ENCODE measurements at regions not wholly inside any gene's neighbourhood (a gene's known extent, or its start where the extent isn't known, plus 50 kb on each side); places are given as distances from the start of the nearest gene placed in this dataset.

GRCh38 chrX:98501426-98501825 is 1617.7 kb downstream of the RPA4 start:
- Histone ChIP-seq H3K36me3 (replicated peaks) (no peaks in the 10 kb centered on the region), H3K27ac (no peak overlapping the region), H3K4me3 (ENCODE audit: low read depth, low read length) (no peak overlapping the region), H3K27me3 (replicated peaks) (no peaks in the 10 kb centered on the region)
- in situ Hi-C loops (cut with HindIII; ENCODE audit: low pct_ligation_motif_present, low sequenced_read_pairs), result no loop called here
- TF ChIP-seq, protein P1, sequence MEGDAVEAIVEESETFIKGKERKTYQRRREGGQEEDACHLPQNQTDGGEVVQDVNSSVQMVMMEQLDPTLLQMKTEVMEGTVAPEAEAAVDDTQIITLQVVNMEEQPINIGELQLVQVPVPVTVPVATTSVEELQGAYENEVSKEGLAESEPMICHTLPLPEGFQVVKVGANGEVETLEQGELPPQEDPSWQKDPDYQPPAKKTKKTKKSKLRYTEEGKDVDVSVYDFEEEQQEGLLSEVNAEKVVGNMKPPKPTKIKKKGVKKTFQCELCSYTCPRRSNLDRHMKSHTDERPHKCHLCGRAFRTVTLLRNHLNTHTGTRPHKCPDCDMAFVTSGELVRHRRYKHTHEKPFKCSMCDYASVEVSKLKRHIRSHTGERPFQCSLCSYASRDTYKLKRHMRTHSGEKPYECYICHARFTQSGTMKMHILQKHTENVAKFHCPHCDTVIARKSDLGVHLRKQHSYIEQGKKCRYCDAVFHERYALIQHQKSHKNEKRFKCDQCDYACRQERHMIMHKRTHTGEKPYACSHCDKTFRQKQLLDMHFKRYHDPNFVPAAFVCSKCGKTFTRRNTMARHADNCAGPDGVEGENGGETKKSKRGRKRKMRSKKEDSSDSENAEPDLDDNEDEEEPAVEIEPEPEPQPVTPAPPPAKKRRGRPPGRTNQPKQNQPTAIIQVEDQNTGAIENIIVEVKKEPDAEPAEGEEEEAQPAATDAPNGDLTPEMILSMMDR (IDR thresholded peaks at IDR 0.05; ENCODE audit: low read depth, low read length, missing control alignments), result no peak
- DNase-seq, result no peak

- TF ChIP-seq, protein P1 (IDR thresholded peaks at IDR 0.05; ENCODE audit: low read depth, low read length, missing control alignments), result no peak
- H3K27me3 ChIP-seq (replicated peaks), result no peaks in the 10 kb centered on the region
- H3K36me3 ChIP-seq (replicated peaks), result no peaks in the 10 kb centered on the region
- in situ Hi-C loops (cut with HindIII; ENCODE audit: low pct_ligation_motif_present, low sequenced_read_pairs), result no loop called here
- H3K4me3 ChIP-seq (ENCODE audit: low read depth, low read length), result no peak overlapping the region
- H3K27ac ChIP-seq, result no peak overlapping the region
- no peak for DNase-seq
Observed at GRCh38 chrX:98506907-98507306, 1623.2 kb downstream of the RPA4 start.

GRCh38 chrX:98514032-98514431 is 1630.3 kb downstream of the RPA4 start:
- no peak overlapping the region for H3K27ac ChIP-seq
- H3K4me3 ChIP-seq (ENCODE audit: low read depth, low read length), result no peak overlapping the region
- no peak for DNase-seq
- TF ChIP-seq, protein P1 (IDR thresholded peaks at IDR 0.05; ENCODE audit: low read depth, low read length, missing control alignments), result no peak
- H3K27me3 ChIP-seq (replicated peaks), result no peaks in the 10 kb centered on the region
- in situ Hi-C loops (cut with HindIII; ENCODE audit: low pct_ligation_motif_present, low sequenced_read_pairs), result no loop called here
- no peaks in the 10 kb centered on the region for H3K36me3 ChIP-seq (replicated peaks)

DNA sequence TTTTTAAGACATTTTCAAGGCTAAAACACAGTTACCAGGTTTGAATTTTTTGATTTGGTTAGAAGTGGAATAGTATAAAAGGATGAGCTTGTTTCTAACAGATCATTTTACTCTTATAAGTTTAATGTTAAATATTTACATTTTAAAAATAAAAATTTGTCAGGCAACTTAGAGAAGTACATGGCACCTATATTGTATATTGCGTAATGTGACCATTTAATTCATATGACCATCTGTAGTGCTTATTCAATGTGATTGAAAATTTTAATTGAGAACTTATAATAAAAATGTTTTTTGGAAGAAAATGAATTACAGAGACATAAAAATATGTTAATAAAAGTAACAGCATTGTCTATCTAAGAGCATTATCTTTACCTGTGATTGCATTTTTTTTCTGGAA is 1632.4 kb downstream of the RPA4 start:
- in situ Hi-C loops (cut with HindIII; ENCODE audit: low pct_ligation_motif_present, low sequenced_read_pairs), result no loop called here
- TF ChIP-seq, protein P1 (IDR thresholded peaks at IDR 0.05; ENCODE audit: low read depth, low read length, missing control alignments), result no peak
- no peak overlapping the region for H3K4me3 ChIP-seq (ENCODE audit: low read depth, low read length)

DNA sequence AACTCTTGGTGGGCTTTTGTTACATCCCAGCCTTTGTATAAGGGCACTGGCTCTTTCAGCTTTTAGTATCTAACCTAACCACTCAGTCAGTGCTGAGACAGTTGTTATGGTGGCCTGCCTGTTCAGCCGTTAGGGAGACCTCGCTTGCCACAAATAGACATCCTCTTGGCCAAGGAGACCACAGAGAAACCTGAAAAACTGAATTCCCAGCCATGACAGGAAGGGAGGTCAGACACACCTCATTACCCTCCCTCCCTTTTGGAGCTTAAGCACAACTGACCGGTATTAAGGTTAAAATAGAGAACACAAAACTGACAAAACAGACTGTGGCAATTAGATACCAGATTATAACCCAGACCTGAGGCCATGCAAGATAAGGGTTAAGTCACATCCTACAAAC is 1639.3 kb downstream of the RPA4 start:
- no peak overlapping the region for H3K4me3 ChIP-seq (ENCODE audit: low read depth, low read length)
- no peaks in the 10 kb centered on the region for H3K27me3 ChIP-seq (replicated peaks)
- TF ChIP-seq, protein P1 (IDR thresholded peaks at IDR 0.05; ENCODE audit: low read depth, low read length, missing control alignments), result no peak
- H3K36me3 ChIP-seq (replicated peaks), result no peaks in the 10 kb centered on the region
- no peak for DNase-seq
- in situ Hi-C loops (cut with HindIII; ENCODE audit: low pct_ligation_motif_present, low sequenced_read_pairs), result no loop called here
- no peak overlapping the region for H3K27ac ChIP-seq

More for the DNA sequence above, 1632.4 kb downstream of the RPA4 start:
- no peaks in the 10 kb centered on the region for H3K36me3 ChIP-seq (replicated peaks)
- H3K27me3 ChIP-seq (replicated peaks), result no peaks in the 10 kb centered on the region
- no peak for DNase-seq
- H3K27ac ChIP-seq, result no peak overlapping the region

- in situ Hi-C loops (cut with HindIII; ENCODE audit: low pct_ligation_motif_present, low sequenced_read_pairs), result no loop called here
Observed at GRCh38 chrX:98523521-98523920, 1639.8 kb downstream of the RPA4 start.

More at GRCh38 chrX:98523521-98523920, 1639.8 kb downstream of the RPA4 start:
- Histone ChIP-seq H3K4me3 (ENCODE audit: low read depth, low read length) (no peak overlapping the region), H3K36me3 (replicated peaks) (no peaks in the 10 kb centered on the region), H3K27ac (no peak overlapping the region), H3K27me3 (replicated peaks) (no peaks in the 10 kb centered on the region)
- TF ChIP-seq, protein P1 (IDR thresholded peaks at IDR 0.05; ENCODE audit: low read depth, low read length, missing control alignments), result no peak
- no peak for DNase-seq

Data from brain microvascular endothelial cell (primary cell).